ENCODE measurements at regions not wholly inside any gene's neighbourhood (a gene's known extent, or its start where the extent isn't known, plus 50 kb on each side); places are given as distances from the start of the nearest gene placed in this dataset.

GRCh38 chr3:106699122-106699521 lies 678.1 kb upstream of the CCDC54 start:
- DNase-seq (ENCODE audit: low read depth in 2 of 2), result no peak

GRCh38 chr3:106700981-106701380 lies 676.3 kb upstream of the CCDC54 start:
- no peak for DNase-seq (ENCODE audit: low read depth in 2 of 2)

DNA sequence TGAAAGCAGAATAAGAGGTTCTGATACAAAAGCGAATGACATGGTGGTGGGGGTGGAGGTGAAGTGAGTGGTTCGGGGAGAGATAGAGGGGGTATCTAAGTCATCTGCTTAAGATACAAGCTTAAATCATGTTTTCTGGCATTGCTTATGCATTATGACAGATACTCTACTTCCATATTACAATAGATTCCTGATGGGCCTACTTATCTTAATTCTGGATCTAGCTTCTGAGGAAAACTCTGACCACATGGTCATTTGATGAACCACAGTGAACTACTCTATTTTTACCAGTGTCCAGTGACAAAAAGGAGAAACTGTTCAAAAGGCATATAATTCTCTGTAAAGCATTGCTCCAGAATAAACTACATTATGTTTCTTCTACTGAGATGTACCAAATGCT lies 673.7 kb upstream of the CCDC54 start:
- DNase-seq (ENCODE audit: low read depth in 2 of 2), result no peak

GRCh38 chr3:106707347-106707746 lies 669.9 kb upstream of the CCDC54 start:
- no peak for DNase-seq (ENCODE audit: low read depth in 2 of 2)

DNA sequence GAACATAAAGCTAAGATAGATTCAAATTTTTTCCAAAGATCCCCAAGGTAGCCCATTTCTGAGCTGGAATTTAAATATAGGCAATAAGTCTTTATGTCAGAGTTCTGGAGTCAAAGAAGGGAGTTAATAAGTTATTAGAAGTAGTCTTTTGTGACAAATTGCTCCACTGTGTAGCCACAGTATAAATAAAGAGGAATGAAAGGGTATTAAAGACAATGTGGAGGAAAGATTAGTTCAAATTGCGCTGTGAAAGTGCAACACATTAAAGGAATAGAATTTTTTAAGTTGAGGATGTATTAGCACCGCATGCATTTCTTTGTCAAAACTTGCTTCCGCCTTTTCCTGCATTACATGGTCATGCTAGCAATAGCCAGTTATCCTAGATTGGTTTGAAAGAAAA lies 666.6 kb upstream of the CCDC54 start:
- no peak for DNase-seq (ENCODE audit: low read depth in 2 of 2)

DNA sequence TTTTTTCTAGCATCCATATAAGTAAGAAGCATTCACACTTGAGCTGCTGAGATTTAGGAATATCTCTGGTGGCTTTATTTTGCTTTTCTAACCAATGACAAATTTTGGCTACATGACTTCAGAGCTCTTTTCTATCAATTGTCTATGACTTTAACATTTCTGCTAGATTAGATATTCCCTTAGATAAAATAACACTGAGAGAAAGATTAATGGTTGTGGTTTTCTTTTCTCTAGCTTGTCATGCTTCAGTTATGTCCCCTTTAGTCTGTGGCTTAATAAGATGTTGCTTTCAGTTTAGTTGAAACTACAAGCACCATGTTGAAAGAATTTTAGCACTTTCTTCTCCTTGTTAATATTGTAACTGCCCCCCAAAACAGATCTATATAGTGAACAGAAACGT lies 665.6 kb upstream of the CCDC54 start:
- DNase-seq (ENCODE audit: low read depth in 2 of 2), result no peak

DNA sequence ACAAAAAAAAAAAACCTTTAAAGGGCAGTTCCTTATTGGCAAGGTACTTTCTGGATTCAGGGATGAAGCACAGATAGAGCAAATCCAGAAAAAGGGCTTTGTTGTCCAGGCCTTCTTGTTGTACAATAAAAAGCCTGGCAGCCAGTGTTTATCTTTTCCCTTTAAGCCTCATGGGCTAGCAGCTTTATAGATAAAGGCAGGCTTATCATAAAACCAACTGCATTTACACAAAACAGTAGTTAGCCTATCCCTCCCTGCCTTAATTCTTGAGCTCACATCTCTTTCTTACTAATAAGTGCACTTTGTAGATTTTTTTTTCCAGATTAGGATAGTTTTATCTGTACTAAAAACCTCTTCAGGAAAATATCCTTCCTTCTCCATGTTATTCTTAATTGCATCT lies 662.8 kb upstream of the CCDC54 start:
- no peak for DNase-seq (ENCODE audit: low read depth in 2 of 2)

DNA sequence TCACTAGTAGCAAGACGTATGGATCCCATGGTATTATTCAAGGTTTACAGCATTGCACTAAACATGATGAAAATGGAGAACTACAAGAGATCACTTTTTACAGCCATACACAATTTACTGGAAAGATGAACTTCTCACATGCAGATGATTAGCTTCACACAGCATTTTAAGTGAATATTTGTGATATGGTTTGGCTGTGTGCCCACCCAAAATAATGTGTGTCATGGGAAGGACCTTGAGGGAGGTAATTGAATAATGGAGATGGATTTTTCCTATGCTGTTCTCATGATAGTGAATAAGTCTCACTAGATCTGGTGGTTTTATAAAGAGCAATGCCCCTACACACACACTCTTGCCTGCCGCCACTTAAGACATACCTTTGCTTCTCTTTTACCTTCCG lies 662.0 kb upstream of the CCDC54 start:
- DNase-seq (ENCODE audit: low read depth in 2 of 2), result no peak

- no peak for DNase-seq (ENCODE audit: low read depth in 2 of 2)
Measured at GRCh38 chr3:106717178-106717780, 660.0 kb upstream of the CCDC54 start.

DNA sequence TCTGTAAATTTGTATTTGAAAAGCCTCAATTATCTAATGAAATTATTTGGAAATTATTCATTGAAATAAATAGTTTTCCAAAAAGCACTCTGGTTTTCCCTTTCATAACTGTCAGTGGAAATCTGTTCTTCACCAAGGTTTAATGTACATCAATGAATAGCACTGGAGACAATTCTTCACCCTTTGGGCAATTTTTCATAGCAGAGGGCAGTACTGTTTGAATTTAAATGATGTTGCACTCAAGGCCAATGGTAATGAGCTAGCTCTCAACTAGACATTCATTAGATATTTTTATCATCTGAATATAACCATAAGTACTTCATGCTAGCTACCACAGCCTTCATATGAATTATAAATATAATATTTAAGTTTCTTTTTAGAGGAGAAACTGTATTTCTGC lies 658.2 kb upstream of the CCDC54 start:
- DNase-seq (ENCODE audit: low read depth in 2 of 2), result no peak

GRCh38 chr3:106719583-106719982 lies 657.7 kb upstream of the CCDC54 start:
- no peak for DNase-seq (ENCODE audit: low read depth in 2 of 2)

GRCh38 chr3:106720510-106720909 lies 656.7 kb upstream of the CCDC54 start:
- DNase-seq (ENCODE audit: low read depth in 2 of 2), result no peak

DNA sequence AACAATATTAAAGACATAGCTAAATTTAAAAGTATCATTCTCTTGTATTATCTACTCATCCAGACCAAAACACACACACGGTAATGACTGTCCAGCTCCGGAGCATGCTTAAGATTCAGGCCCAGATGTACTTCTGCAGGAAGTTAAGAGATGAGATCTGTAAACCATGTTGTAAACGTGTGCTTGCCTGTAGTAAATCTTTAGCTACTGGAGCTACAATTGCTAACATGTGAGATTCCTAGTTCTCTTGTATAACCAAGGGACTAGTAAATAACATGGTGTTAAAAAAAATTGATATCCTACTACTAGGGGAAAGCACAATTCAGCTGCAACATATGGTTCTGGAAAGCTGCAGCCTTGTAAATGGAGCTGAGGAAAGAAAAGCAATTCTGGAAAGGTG lies 651.7 kb upstream of the CCDC54 start:
- no peak for DNase-seq (ENCODE audit: low read depth in 2 of 2)

DNA sequence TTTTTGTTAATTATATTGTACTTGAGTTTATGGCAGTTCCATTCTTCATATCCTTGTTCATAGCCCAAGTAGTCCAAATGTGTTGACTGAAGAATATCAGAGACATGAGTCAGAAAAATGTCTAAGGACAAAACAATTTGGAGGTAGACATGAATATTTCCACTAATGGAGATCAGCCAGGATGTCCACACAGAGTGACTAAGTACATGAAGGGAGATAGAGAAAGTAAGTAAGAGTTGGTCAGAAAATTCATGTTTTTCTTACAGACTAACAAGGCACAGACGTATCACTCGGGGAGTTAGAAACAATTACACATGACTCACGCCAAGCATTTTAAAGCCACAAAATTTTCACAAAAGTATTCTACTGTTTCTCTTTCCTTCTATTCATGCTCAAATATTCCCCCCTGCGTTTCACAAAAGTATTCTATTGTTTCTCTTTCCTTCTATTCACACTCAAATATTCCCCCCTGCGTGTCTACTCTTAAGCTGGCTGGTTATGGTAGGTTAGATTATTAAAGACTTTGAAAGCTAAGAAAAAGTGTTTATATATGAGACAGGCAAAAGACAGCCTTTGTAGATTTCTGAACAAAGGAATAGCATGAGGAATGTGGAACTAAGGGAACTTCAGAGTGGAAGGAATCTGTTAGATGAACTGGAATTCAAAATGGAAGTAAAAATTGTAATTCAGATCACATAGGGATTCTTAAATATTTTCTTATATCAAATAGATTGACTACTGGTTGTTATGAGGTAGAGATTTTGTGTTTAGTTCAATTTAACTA lies 648.7 kb upstream of the CCDC54 start:
- no peak for DNase-seq (ENCODE audit: low read depth in 2 of 2)

GRCh38 chr3:106729481-106729880 lies 647.8 kb upstream of the CCDC54 start:
- no peak for DNase-seq (ENCODE audit: low read depth in 2 of 2)

DNA sequence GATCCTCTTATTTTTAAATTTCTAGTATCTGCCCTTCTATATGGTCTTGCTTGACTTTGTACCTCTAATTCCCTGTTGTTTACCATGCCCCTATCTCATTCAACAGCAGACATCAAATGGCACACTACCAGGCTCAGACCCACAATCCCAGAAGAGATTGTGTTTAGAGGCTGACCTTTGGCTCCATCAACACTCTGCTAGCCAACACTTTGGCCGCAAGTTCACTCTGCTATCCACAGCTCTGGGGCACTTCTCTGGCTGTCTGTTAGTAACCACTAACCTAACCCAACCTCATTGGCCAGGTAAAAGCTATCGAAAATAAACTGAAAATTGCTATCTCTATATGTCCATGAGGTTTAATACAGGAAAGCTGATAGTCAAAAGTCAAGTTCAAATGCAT lies 646.0 kb upstream of the CCDC54 start:
- DNase-seq (ENCODE audit: low read depth in 2 of 2), result no peak

GRCh38 chr3:106734712-106735111 lies 642.5 kb upstream of the CCDC54 start:
- DNase-seq (ENCODE audit: low read depth in 2 of 2), result no peak

DNA sequence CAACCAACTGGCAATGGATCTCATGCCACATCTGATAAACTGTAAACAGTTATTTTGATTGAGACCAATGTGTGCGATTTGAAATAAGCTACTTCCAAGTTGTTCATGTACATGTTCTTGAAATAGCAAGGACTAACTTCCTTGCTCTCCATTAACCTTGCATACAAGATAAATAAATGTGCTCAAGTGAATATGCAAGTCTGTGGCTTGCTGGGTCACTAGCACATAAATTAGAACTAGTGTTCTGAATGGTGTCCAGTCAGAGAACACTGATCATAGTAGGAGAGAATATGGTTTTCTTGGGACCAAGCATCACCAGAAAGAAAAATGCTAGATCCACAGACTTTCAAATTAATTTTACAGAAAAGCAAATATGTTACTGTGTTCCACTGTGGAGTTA lies 640.0 kb upstream of the CCDC54 start:
- no peak for DNase-seq (ENCODE audit: low read depth in 2 of 2)

GRCh38 chr3:106740116-106740515 lies 637.1 kb upstream of the CCDC54 start:
- DNase-seq (ENCODE audit: low read depth in 2 of 2), result no peak

GRCh38 chr3:106745344-106746168 lies 631.7 kb upstream of the CCDC54 start:
- no peak for DNase-seq (ENCODE audit: low read depth in 2 of 2)

DNA sequence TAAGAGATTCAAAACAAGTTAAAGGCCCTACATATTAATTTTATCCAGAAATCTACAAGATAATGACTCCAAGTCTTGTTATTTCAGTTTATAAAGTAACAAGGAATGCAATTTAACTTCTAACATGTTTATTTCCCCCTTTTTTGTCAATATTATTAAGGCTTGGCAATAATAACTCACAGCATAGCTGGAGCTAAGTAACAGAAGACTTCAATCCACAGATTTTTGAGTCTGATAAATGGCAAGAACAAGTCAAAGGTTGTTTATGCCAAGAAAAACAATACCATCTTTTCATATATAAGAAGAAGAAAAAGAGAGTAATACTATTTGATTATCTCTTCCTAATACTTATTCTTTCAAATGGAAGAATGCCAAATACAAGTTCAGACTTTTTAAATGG lies 631.0 kb upstream of the CCDC54 start:
- no peak for DNase-seq (ENCODE audit: low read depth in 2 of 2)

- no peak for DNase-seq (ENCODE audit: low read depth in 2 of 2)
Measured at GRCh38 chr3:106748472-106749262, 628.6 kb upstream of the CCDC54 start.
